Activated T-cell treated with anti-CD3 and anti-CD28 coated beads for 1 hour (primary cell): ENCODE measurements at regions not wholly inside any gene's neighbourhood (a gene's known extent, or its start where the extent isn't known, plus 50 kb on each side); places are given as distances from the start of the nearest gene placed in this dataset.
"Not testable (repeated sequence)": the region's sequence is repeated elsewhere in the genome, so short reads cannot be mapped to it uniquely, and the experiment has no call there.

ENCODE experiments used
- DNase-seq: peaks from one replicate; pipeline ENCODE4 v3.0.0-alpha.2; 2020; ENCODE audit warnings: low read depth

DNA sequence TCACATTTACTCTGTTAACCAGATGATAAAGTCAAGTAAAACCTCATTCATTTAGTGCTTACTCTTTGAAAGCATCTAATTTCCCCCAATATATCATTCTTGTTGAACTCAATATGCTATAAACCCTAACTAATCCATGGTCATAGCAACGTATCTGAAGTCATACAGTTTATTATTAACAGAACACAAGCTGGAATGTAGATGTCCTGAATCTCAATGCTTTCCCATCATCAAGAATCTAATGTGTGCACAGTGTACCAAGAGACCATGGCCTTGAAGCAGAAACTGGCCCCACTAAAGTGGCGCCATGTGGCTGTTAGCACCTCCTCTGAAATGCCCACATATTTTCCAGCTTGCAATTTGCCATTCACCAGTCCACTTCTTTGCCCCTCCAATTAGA is 245.8 kb downstream of the SOX9 start:
- no peak for DNase-seq

DNA sequence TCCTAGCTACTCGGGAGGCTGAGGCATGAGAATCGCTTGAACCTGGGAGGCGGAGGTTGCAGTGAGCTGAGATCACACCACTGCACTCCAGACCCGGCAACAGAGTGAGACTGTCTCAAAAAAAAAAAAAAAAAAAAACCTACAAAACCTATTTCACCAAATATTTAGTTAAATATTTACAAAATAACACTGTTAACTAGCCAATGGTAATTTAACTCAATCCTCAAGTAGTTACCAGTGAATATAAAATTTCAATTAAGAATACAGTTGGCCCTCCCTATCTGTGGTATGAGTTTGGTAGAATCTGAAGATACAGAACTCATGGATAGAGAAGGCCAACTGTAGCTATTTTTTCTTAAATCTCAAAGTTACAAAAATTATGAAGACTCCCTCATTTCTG is 247.4 kb downstream of the SOX9 start:
- no peak for DNase-seq

DNA sequence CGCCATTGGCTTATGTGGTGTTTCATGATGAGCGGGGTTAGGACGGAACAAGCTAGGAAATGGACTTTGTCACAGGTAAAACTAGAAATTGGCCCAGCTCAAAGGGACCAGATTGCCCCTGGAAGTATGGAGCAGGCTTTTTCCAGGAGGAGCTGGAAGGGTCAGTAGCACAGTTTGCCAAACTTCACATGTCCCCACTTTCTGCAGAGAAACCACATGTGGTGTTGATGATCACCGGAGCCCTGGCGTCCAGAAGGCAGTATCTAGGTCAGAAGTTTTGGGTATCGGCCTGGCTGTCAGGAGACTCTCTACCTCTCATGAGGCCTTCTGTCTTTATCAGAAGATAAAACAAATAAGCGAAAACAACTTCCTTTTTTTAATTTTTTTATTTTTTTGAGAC is 248.5 kb downstream of the SOX9 start:
- no peak for DNase-seq

DNA sequence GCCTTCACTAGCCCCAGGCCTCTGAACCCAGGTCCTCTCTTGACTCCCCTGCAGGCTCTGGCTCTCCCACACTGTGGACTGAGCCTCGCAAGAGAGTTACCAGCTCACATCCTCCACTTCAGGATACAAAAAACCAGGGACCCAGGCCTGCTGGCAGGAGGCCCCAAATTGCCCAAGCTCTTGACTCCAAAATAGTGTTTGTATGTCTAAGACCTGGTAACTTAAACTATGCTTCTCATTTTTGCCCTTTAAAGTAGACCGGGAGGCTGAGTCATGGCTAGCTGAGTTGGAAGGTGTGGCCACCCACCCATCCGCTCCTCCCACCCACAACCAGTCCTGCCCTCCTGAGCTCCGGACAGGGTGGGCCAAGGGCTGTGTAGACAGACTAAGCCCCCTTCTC is 250.0 kb downstream of the SOX9 start:
- DNase-seq: no peak

DNA sequence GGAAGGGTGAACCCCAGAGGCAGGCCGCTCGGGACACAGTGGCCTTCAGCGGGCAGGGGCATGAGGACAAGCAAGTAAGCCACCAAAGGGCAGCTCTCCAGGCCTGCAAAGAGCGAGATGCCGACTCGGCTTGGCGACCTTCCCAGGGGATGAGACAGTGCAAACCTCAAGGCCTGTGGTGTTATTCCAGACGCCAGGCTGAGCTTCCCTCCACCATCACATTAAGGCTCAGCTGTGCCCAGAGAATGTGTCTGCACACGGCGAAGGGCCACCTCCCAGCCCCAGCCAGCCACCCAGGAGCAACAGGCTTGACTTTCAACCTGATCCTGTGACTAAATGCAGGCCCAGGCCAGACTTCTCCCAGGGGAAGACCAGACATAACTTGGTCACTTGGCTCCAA is 251.4 kb downstream of the SOX9 start:
- no peak for DNase-seq

DNA sequence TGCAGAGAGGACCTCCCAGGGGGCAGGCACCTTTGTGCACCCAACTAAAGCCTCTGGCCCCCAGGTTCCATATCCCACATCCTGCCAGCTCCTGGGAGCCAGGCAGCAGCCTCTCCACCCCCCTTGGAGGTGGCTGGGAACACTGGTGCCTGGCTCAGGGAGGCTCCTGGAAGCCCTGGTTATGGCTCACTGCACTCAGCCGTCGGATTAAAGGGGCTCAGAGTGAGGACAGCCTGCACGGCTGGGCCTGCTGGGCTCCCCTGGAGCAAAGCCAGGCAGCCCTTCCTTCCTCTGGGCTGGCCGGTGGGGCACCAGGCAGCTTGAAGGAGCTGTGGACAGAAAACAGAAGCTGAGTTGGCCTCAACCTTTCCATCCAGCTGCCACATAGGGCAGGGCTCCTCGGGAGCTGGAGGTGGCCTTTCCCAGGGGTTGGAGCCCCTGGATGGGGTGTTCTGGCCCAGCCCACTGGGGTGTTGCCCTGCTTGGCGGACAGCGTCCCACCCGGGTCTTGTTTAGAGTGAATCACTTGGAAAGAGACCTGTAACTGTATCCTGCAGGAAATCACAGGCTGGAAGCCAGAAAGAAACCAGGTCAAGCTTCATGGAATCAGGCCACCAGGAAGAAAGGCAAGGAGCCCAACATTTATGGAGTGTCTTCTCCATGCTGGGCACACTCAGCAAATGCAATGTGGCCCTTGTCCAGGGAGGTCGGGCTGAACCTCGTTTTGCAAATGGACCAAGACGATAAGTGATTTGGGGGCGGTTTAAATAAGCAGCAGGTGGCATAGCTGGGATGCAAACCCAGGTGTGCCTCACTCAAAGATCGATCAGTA is 253.3 kb downstream of the SOX9 start:
- no peak for DNase-seq

DNA sequence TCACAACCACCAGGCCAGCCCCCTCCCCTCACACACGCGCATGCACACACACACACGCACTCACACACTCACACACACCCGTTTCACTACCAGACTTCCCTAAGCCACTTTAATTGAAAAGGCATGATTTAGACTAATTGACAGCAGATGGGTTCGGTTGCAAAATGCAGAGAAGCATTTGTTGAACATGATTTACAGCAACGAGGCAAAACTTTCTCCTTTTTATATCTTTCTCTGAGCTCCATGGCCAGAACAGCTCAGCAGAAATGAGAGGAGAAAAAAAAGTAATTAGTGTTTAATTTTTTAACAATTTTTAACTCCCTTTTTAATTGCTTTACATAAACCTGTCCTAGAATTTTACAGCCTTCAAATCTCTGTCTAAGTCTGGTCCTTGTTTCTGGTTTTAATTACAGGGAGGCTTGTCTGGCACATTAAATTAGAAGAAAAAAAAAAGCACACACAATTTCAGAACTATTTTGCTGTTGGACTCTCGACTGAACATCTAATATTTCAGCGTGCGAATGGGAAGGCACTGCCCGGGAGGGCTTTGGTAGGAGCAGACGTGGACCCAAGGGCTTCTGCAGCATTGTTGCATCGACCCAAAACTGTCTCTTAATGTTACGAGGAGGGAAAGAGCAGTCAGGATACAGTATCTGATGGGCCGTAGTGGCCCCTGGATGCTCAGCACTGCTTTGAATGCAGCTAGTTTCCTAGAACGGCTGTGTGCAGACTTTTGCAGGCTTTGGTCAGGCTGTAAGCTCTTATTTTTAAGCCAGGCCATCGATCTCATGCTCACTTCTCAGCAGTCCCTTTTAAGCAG is 255.9 kb downstream of the SOX9 start:
- DNase-seq: no peak

DNA sequence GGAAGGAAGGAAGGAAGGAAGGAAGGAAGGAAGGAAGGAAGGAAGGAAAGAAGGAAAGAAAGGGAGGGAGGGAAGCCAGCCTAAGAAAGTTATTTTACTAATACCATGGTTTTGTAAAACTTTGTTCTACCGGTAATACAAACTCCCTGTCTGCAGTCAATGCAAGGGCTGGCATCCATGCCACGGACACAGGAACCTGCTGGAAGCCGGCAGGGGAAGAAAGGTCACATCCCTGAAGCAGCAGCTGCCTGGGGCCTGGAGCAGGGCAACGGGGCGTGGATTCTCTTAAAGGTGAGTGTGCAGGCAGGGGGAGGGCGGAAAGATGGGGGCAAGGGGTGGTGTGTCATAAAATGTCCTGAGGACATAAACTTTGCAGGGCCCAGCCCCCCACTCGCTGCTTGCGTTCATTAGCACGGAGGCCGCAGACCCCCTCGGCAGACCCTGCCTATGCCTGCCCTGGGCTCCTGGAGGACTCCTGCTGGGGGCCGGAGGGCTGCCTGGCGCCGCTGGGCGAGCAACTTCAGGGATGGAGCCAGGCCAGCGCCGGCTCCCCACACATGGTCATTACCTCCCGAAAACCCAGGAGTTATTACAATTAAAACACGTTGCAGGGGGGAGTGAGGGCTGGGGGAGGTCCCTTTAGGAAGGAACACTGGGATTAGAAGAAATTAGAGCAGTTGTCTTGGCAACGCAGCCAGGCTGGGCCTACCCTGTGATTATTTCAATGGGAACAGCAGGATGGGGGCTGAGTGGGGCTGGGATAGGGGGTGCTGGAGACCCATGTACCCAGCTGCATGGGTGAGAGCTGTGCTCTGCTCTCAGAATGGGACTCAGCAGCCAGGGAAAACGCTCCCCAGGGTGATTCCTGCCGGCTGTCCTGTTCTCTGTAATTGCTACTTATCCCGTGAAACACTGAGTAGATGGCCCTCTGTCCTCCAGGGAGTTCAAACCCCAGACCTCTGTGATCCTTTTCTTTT is 257.9 kb downstream of the SOX9 start:
- DNase-seq: no peak

DNA sequence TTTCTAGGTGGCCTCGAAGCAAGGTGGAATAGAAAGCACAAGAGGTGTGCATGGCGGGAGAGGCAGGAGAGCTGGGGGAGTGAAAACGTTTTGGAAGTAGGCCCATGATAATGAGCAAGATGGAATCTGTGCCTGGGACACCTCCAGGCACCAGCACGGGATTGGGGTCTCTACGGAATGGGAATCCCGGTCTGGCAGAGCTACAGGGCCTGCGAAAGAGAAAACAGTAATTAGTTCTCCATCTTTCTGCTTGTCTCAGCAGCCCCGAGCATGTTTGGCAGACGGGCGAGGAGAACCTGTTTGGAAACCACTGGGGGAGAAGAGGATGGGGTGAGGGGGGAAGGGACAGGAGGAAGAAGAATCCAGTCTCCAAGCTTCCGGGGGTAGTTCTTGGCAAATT is 258.7 kb downstream of the SOX9 start:
- DNase-seq: no peak

DNA sequence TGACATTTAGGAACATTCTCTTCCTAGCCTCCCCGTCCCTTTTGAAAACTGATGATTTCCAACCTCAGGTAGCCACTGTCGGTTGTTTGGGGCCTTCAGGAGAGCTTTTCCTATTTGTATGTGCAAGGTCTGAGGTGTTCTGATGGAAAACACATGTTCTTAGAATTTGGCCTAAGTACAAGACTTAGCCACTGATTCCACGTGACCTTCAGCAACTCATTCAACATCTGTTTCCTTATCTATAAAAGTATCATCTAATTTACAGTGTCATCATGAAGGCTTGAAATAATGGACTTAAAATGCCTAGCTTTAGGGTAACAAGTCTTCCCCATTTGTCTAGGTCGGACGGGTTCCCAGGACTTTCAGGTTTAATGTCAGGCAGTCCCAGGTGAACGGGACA is 259.3 kb downstream of the SOX9 start:
- no peak for DNase-seq

DNA sequence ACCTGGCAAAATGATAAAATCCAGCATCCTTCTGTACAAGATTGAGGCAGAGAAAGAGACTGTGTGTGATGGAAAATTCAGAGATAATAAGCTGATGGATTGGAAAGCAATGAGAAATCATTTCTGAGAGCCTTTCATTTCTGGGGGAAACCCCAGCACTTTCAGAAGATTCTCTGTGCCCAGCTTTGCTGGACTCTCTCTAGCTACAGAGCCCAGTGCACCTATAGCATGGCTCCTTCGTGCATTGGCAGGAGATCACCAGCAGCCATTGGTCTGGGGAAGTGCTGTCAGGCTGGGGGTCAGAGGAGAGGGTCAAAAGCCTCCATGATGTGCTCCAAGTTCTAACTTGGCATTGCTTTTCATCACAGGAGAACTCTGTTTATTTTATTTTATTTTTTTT is 259.9 kb downstream of the SOX9 start:
- DNase-seq: no peak

DNA sequence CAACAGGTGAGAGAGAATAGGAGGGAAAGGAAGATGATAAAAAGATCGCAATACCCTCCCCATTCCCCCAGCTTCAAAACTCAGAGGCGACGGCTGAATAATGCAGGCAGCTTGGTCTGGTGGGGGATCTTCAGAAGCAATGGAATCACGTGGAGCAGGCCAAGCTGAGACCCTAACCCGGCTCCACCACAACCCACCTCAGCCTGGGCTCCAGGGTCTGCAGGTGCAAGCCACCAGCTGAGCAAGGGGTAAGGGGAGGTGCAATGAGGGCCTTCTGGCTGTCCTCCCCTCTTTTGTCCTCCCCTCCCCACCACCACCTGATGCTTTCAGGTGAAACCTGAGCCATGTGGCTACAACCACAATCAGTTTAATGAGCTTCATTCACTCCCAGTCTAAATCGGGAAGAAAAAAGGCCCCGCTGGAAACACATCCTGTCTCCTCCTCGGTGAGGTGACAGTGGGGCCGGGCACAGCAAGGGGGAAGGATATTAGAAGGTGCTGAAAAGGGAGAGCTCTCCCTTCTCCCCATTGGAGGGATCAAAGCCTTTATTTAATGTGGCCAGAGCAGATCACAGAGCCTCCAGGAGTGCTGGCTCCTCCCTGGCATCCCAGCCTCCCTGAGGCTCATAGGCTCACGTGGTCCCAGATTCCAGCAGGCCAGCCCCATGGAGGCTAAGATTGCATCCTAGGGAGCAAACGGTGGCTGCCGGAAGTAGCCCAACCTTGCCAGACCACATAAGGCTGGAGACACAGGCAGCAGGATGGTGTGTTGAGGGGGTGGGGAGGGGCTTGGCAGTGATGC is 261.0 kb downstream of the SOX9 start:
- no peak for DNase-seq

DNA sequence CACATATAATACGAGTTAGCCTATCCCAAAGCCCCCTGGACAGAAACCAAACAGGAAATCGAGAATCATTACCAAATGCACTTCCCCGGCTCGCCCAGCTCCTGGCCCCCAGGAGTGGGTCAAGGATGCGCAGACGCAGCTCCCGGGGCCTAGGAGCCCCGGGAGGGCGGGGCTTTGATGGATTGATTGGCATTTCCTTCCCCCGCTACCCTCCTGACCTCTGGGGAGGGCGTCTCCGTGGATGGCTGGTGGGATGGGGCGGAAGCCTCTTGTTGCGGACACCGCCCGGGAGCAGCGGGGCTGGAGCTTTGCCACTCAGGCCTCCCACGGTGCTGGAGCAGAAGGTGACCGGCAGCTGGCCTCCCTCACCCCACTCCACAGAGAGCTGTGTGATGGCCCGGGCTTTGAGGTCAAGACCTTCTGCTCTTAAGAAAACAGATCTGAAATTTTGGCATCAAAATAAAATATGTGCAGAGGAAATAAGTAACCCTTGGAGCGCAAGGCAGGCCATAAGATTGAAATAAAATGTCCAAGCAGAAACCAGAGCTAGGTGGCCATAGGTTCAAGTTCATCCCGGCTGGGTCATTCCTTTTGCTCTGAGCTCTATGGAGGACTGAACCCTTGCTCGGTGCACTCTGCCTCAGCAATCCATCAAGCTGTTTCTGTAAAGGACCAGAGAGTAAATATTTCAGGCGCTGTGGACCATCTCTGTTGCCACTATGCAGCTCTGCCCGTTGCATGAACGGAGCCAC is 262.3 kb downstream of the SOX9 start:
- no peak for DNase-seq

DNA sequence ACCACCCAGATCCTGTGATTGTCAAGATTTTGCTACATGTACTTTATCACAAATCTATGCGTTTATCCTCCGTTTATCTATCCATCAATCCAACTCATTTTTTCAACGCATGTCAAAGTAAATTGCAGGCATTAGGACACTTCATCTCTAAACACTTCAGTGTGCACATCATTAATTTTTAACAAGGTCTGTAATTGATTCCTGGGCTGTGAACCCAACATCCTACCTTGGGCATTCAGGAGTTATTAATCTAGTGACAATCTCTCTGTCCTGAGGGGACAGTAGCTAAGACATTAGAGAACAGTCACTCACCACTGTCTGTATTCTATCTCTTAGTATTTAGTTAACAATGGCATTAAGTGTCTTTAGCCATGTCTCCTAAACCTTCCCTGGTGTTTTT is 264.7 kb downstream of the SOX9 start:
- DNase-seq: no peak

DNA sequence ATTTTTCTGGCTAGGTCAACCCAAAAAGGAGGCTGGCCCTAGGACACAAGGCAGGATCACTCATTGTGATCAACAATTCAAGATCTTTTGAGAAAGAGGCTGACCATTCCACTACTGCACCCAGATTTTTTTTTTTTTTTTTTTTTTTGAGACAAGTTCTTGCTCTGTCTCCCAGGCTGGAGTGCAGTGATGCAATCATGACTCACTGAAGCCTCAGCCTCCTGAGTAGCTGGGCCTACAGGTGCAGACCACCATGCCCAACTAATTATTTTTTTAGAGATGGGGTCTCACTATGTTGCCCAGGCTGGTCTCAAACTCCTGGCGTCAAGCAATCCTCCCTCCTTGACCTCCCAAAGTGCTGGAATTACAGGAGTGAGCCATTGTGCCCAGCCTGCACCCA is 265.4 kb downstream of the SOX9 start:
- not testable (repeated sequence) for DNase-seq

DNA sequence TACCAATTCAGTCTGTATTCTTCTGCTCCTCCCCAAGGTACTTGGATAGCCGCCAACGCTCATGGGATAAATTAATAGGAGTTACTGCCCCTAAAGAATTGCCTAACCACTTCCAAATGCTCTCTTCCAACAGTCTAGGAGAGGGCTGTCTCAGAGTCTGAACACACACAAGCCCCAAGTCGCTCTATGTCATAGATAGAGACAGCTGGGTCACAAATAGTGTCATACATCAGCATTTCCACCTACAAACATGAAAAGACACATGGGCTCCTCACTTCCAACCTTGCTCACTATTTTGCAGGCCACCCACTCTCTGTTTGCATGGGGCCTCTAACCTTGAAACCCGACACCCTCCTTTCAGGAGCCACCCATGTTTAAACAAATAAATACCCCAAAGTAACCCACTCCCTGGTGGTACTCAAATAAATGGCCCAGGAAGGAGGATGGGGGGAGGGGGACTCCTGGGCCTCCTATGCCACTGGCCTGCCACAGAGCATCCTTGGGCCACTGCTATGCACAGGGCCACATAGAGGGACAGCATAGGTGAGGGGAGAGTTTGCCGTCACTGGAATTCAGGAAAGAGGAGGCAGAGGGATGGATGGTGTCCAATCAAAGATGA is 265.9 kb downstream of the SOX9 start:
- DNase-seq: no peak

DNA sequence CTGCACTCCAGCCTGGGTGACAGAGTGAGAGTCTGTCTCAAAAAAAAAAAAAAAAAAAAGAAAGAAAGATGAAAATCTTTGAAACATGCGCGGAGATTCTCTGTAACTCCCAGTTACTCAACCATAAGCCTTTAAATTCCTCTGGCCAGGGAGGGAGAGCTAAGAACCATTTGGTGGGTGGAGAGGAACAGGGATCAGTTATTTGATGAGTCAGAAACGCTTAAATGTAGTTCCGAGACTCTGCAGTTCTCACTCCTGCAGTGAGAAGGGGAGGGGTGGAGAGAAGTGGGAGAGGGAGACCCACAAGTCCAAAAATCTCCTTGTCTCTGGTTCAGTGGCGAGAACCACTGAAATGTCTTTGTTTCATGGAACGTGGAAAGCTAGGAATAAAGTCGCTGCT is 266.7 kb downstream of the SOX9 start:
- no peak for DNase-seq

DNA sequence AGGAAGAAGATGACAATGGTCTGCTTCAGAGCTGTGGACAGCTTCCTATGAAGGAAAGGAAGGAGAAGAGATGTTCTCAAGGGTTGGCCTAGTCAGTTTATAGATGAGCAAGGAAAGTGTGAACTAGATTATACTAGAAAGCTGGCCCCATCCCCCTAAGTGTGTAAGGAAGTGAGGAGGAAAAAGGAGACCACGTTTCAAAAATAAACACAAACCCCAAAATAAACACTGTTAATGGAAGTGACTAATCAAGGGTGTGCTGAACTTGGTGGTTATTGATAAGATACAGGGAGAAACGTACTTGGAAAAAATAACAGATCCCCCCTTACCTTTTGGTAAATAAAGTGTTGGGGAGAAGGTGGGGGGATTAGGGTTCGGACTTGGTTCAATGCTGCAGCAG is 267.1 kb downstream of the SOX9 start:
- DNase-seq: no peak

DNA sequence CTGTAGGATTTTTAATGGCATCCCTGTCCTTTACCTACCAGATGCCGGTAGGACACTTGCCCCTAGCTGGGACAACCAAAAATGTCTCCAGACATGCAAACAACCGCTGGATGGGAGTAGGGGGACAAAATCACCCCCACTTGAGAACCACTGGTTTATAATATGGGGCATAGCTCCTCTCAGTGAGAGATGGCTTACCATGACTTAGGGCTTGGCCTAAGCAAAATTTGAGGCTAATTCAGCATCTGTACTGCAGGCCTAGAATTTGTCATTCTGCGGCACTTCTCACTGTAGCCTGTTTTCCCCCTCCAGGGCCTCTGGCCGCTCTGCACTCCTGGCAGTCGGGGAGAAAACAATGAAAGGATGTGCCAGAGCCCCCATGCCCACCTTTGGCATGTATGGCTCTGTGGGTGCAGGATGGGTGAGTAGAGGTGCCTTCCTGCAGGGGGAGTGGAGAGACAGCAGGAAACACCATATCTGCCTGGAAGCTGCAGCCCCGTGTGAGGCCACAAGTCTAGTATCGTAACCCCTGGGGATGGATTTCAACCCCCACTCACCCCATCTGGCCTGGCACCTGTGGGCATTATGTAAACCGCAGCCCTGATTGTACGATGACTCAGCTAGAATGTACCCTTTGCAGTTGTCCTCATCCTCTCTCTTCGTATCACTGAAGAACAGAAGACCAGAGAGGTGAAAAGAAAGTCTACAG is 268.1 kb downstream of the SOX9 start:
- no peak for DNase-seq
